ACC112 (cell line): ENCODE measurements at regions not wholly inside any gene's neighbourhood (a gene's known extent, or its start where the extent isn't known, plus 50 kb on each side); places are given as distances from the start of the nearest gene placed in this dataset.

Source experiments
- H2AFZ ChIP-seq: fragments of 200-600 bp; sonication (generic); one replicate; pipeline ENCODE4 v1.6.0; 2017; ENCODE audit warnings: antibody characterized with exemption, low read length; ENCODE audit not compliant: unreplicated experiment
- H3K27ac ChIP-seq: fragments of 200-600 bp; sonication (generic); 2 replicates; pipeline ENCODE4 v1.5.1; 2014; ENCODE audit warnings: low read depth, mild to moderate bottlenecking, antibody characterized with exemption, low read length, moderate library complexity
- H3K27me3 ChIP-seq: fragments of 200-600 bp; sonication (generic); 2 replicates; pipeline ENCODE4 v1.6.1; 2014; ENCODE audit warnings: mild to moderate bottlenecking, antibody characterized with exemption, low read length, moderate library complexity, mixed read lengths; ENCODE audit not compliant: insufficient read depth
- H3K36me3 ChIP-seq: fragments of 200-600 bp; sonication (generic); 2 replicates; pipeline ENCODE4 v1.6.1; 2016; ENCODE audit warnings: mild to moderate bottlenecking, antibody characterized with exemption, low read length, moderate library complexity, mixed read lengths; ENCODE audit not compliant: insufficient read depth
- H3K4me1 ChIP-seq: fragments of 200-600 bp; sonication (generic); one replicate; pipeline ENCODE4 v1.6.1; 2016; ENCODE audit warnings: low read length, mixed read lengths; ENCODE audit not compliant: insufficient read depth, unreplicated experiment, control insufficient read depth
- H3K4me3 ChIP-seq: fragments of 200-600 bp; sonication (generic); 2 replicates; pipeline ENCODE4 v1.5.1; 2014; ENCODE audit warnings: mild to moderate bottlenecking, low read depth, low read length
- H3K79me2 ChIP-seq: fragments of 200-600 bp; sonication (generic); one replicate; pipeline ENCODE4 v1.6.0; 2016; ENCODE audit warnings: low read length; ENCODE audit not compliant: control insufficient read depth, unreplicated experiment, insufficient read depth

- Histone ChIP-seq H3K79me2 (no peaks in the 10 kb centered on the region), H3K36me3 (no peaks in the 10 kb centered on the region), H3K27me3 (no peaks in the 10 kb centered on the region), H3K4me1 (no peaks in the 10 kb centered on the region), H3K27ac (no peak overlapping the region), H2AFZ (no peak overlapping the region), H3K4me3 (no peak overlapping the region)
Measured at GRCh38 chr6:53974941-53975340, 136.3 kb upstream of the MLIP start.

- Histone ChIP-seq H3K36me3 (no peaks in the 10 kb centered on the region), H3K27ac (no peak overlapping the region), H2AFZ (no peak overlapping the region), H3K27me3 (no peaks in the 10 kb centered on the region), H3K4me1 (no peaks in the 10 kb centered on the region), H3K79me2 (no peaks in the 10 kb centered on the region), H3K4me3 (no peak overlapping the region)
Measured at GRCh38 chr6:53975941-53976615, 135.2 kb upstream of the MLIP start.

GRCh38 chr6:53977551-53977950 lies 133.7 kb upstream of the MLIP start:
- Histone ChIP-seq H3K27me3 (no peaks in the 10 kb centered on the region), H3K4me3 (no peak overlapping the region), H2AFZ (no peak overlapping the region), H3K4me1 (peaks cover 2% of the 10 kb centered on the region), H3K79me2 (no peaks in the 10 kb centered on the region), H3K36me3 (no peaks in the 10 kb centered on the region), H3K27ac (no peak overlapping the region)

GRCh38 chr6:53979468-53980067 lies 131.7 kb upstream of the MLIP start:
- no peak overlapping the region for H3K4me3 ChIP-seq
- no peaks in the 10 kb centered on the region for H3K27me3 ChIP-seq
- peaks cover 20% of the 10 kb centered on the region for H3K4me1 ChIP-seq
- H3K36me3 ChIP-seq = no peaks in the 10 kb centered on the region
- H3K79me2 ChIP-seq = no peaks in the 10 kb centered on the region
- no peak overlapping the region for H2AFZ ChIP-seq
- H3K27ac ChIP-seq = no peak overlapping the region

GRCh38 chr6:53982366-53983050 lies 128.7 kb upstream of the MLIP start:
- Histone ChIP-seq H3K36me3 (no peaks in the 10 kb centered on the region), H2AFZ (no peak overlapping the region), H3K4me3 (no peak overlapping the region), H3K27ac (peak overlapping the region; percentile 93; the same call in 1 of the 2 replicates), H3K79me2 (no peaks in the 10 kb centered on the region), H3K4me1 (peaks cover 33% of the 10 kb centered on the region), H3K27me3 (no peaks in the 10 kb centered on the region)

GRCh38 chr6:53983301-53983700 lies 127.9 kb upstream of the MLIP start:
- Histone ChIP-seq H3K79me2 (no peaks in the 10 kb centered on the region), H3K36me3 (no peaks in the 10 kb centered on the region), H3K27me3 (no peaks in the 10 kb centered on the region), H3K4me1 (peaks cover 33% of the 10 kb centered on the region), H3K27ac (peak overlapping the region; percentile 93), H3K4me3 (no peak overlapping the region), H2AFZ (no peak overlapping the region)

- H2AFZ ChIP-seq = peak overlapping the region; percentile 30
- H3K4me3 ChIP-seq = peak overlapping the region; percentile 67
- H3K27ac ChIP-seq = peak overlapping the region; percentile 93
- no peaks in the 10 kb centered on the region for H3K27me3 ChIP-seq
- no peaks in the 10 kb centered on the region for H3K79me2 ChIP-seq
- H3K4me1 ChIP-seq = peaks cover 33% of the 10 kb centered on the region
- H3K36me3 ChIP-seq = no peaks in the 10 kb centered on the region
Measured at GRCh38 chr6:53984163-53984562, 127.1 kb upstream of the MLIP start.

- peak overlapping the region; percentile 30 for H2AFZ ChIP-seq
- H3K79me2 ChIP-seq = no peaks in the 10 kb centered on the region
- peaks cover 33% of the 10 kb centered on the region for H3K4me1 ChIP-seq
- H3K36me3 ChIP-seq = no peaks in the 10 kb centered on the region
- no peaks in the 10 kb centered on the region for H3K27me3 ChIP-seq
- peak overlapping the region; percentile 93 for H3K27ac ChIP-seq
- H3K4me3 ChIP-seq = peak overlapping the region; percentile 67
Measured at GRCh38 chr6:53984581-53984980, 126.7 kb upstream of the MLIP start.

- peak overlapping the region; percentile 58 for H2AFZ ChIP-seq
- no peaks in the 10 kb centered on the region for H3K79me2 ChIP-seq
- H3K27ac ChIP-seq = peak overlapping the region; percentile 93
Measured at GRCh38 chr6:53985366-53985765, 125.9 kb upstream of the MLIP start.

GRCh38 chr6:53986165-53986720 lies 125.0 kb upstream of the MLIP start:
- no peaks in the 10 kb centered on the region for H3K27me3 ChIP-seq
- no peaks in the 10 kb centered on the region for H3K36me3 ChIP-seq

More at GRCh38 chr6:53985366-53985765, 125.9 kb upstream of the MLIP start:
- Histone ChIP-seq H3K36me3 (no peaks in the 10 kb centered on the region), H3K4me3 (0 out of 2 replicates have a peak overlapping the region, but pooled peaks have one; percentile 6), H3K4me1 (peaks cover 33% of the 10 kb centered on the region), H3K27me3 (no peaks in the 10 kb centered on the region)

More at GRCh38 chr6:53986165-53986720, 125.0 kb upstream of the MLIP start:
- no peak overlapping the region for H3K27ac ChIP-seq
- H3K4me1 ChIP-seq = peaks cover 33% of the 10 kb centered on the region
- peak overlapping the region; percentile 16 for H2AFZ ChIP-seq
- H3K4me3 ChIP-seq = no peak overlapping the region
- no peaks in the 10 kb centered on the region for H3K79me2 ChIP-seq
